Sigmoid colon (tissue), 6 donors: ENCODE measurements at regions not wholly inside any gene's neighbourhood (a gene's known extent, or its start where the extent isn't known, plus 50 kb on each side); places are given as distances from the start of the nearest gene placed in this dataset.

ENCODE experiments used
- DNase-seq: peaks from one replicate; pipeline ENCODE4 v3.0.0-alpha.2; 2019
- H3K27ac ChIP-seq, 4 donors: fragments of 200-600 bp; sonication (generic); one replicate each; pipeline ENCODE4 v1.5.1; 2016 to 2019; ENCODE audit warnings: mild to moderate bottlenecking in 1 of 4
- H3K27me3 ChIP-seq, 3 donors: fragments of 200-600 bp; sonication (generic); one replicate each; pipeline ENCODE4 v1.5.1; 2019; ENCODE audit warnings: mild to moderate bottlenecking in 1 of 3
- H3K36me3 ChIP-seq, 4 donors: fragments of 200-600 bp; sonication (generic); one replicate each; pipeline ENCODE4 v1.5.1; 2016 to 2019
- H3K4me1 ChIP-seq, 4 donors: fragments of 200-600 bp; sonication (generic); one replicate each; pipeline ENCODE4 v1.5.1; 2017 to 2019
- H3K4me3 ChIP-seq, 4 donors: fragments of 200-600 bp; sonication (generic); one replicate each; pipeline ENCODE4 v1.5.1; 2017 to 2019; ENCODE audit warnings: mild to moderate bottlenecking in 2 of 4, moderate library complexity in 1 of 4
- H3K9me3 ChIP-seq, 4 donors: fragments of 200-600 bp in 3 of 4; sonication (generic) in 3 of 4; one replicate each; pipeline versions ENCODE4 v1.5.1 to v1.6.1; 2013 to 2019
- CTCF ChIP-seq, 4 experiments: fragments of 450-650 bp in 3 of 4; fragments of 200-600 bp in 1 of 4; IDR thresholded peaks; one replicate each; pipeline ENCODE4 v1.5.1; 2016 to 2019; ENCODE audit warnings: antibody characterized with exemption in 4 of 4, mild to moderate bottlenecking in 3 of 4, moderate library complexity in 2 of 4
- EP300 ChIP-seq, 4 donors: sonication (generic); formaldehyde crosslinking; IDR thresholded peaks; one replicate each; pipeline ENCODE4 v1.6.1; 2017; ENCODE audit warnings: antibody characterized with exemption in 4 of 4
- POLR2A ChIP-seq, 2 donors: fragments of 450-650 bp; IDR thresholded peaks; one replicate each; pipeline ENCODE4 v1.6.1; 2016; ENCODE audit warnings: antibody characterized with exemption in 2 of 2, mild to moderate bottlenecking in 2 of 2, moderate library complexity in 2 of 2
- POLR2AphosphoS5 ChIP-seq, 4 donors: sonication (generic); formaldehyde crosslinking; IDR thresholded peaks; one replicate each; pipeline ENCODE4 v1.6.1; 2017; ENCODE audit warnings: antibody characterized with exemption in 4 of 4
- WGBS, 2 donors: extraction: QIAGEN DNeasy Blood & Tissue Kit; methylation state at CpG; one replicate each; pipeline ENCODE4 v1.1.7; 2013; 5-methylcytosine and 5-hydroxymethylcytosine counted together
- intact Hi-C: fragments of 100-400 bp; cut with DNase I; formaldehyde crosslinking; loops from one replicate; pipeline ENCODE4 v1.15.1; 2023
- donor health status: healthy with polysubstance abuse.
- donor health status: healthy.

- intact Hi-C loops, result no loop called here
- WGBS, 2 donors, result 90 to 92% methylated on average over 5 of the region's 5 CpGs
Measured at GRCh38 chr6:44706011-44706410, 318.5 kb downstream of the CDC5L start.

GRCh38 chr6:44708208-44708607, 320.7 kb downstream of the CDC5L start:
- no peaks in the 10 kb centered on the region for H3K27me3 ChIP-seq
- WGBS, 2 donors, result 88 to 95% methylated on average over 5 of the region's 5 CpGs
- no peak overlapping the region for H3K4me3 ChIP-seq
- no peaks in the 10 kb centered on the region for H3K4me1 ChIP-seq
- H3K36me3 ChIP-seq, result no peaks in the 10 kb centered on the region
- intact Hi-C loops, result no loop called here
- H3K9me3 ChIP-seq, result no peaks in the 10 kb centered on the region
- H3K27ac ChIP-seq, result no peak overlapping the region
- TF ChIP-seq EP300 (IDR thresholded peaks at IDR 0.05) (no peak), CTCF (IDR thresholded peaks at IDR 0.05) (no peak), POLR2A (IDR thresholded peaks at IDR 0.05) (no peak), POLR2AphosphoS5 (IDR thresholded peaks at IDR 0.05) (no peak)
- no peak for DNase-seq

More at GRCh38 chr6:44706011-44706410, 318.5 kb downstream of the CDC5L start:
- no peak for DNase-seq
- Histone ChIP-seq H3K4me3 (no peak overlapping the region), H3K9me3 (no peaks in the 10 kb centered on the region), H3K36me3 (no peaks in the 10 kb centered on the region), H3K27me3 (no peaks in the 10 kb centered on the region), H3K4me1 (no peaks in the 10 kb centered on the region), H3K27ac (no peak overlapping the region)
- TF ChIP-seq CTCF (IDR thresholded peaks at IDR 0.05), result no peak
- no peak for TF ChIP-seq POLR2AphosphoS5 (IDR thresholded peaks at IDR 0.05)
- TF ChIP-seq EP300 (IDR thresholded peaks at IDR 0.05), result no peak

GRCh38 chr6:44712353-44713111, 325.0 kb downstream of the CDC5L start:
- Histone ChIP-seq H3K27me3 (no peaks in the 10 kb centered on the region), H3K4me1 (no peaks in the 10 kb centered on the region), H3K27ac (no peak overlapping the region), H3K9me3 (no peaks in the 10 kb centered on the region), H3K36me3 (no peaks in the 10 kb centered on the region), H3K4me3 (no peak overlapping the region)
- no peak for DNase-seq
- 82 to 91% methylated on average over 6 of the region's 6 CpGs for WGBS, 2 donors
- TF ChIP-seq EP300 (IDR thresholded peaks at IDR 0.05) (no peak), POLR2AphosphoS5 (IDR thresholded peaks at IDR 0.05) (no peak), POLR2A (IDR thresholded peaks at IDR 0.05) (no peak)
- intact Hi-C loops, result no loop called here

- intact Hi-C loops, result no loop called here
- Histone ChIP-seq H3K27ac (no peak overlapping the region), H3K4me1 (no peaks in the 10 kb centered on the region), H3K4me3 (no peak overlapping the region), H3K9me3 (no peaks in the 10 kb centered on the region), H3K36me3 (no peaks in the 10 kb centered on the region), H3K27me3 (no peaks in the 10 kb centered on the region)
- 80 to 81% methylated on average over 9 of the region's 9 CpGs for WGBS, 2 donors
- TF ChIP-seq POLR2A (IDR thresholded peaks at IDR 0.05), result no peak
- no peak for DNase-seq
Measured at GRCh38 chr6:44715188-44715587, 327.7 kb downstream of the CDC5L start.

GRCh38 chr6:44715925-44716324, 328.4 kb downstream of the CDC5L start:
- no peak overlapping the region for H3K4me3 ChIP-seq
- WGBS, 2 donors, result 91 to 94% methylated on average over 6 of the region's 6 CpGs
- TF ChIP-seq EP300 (IDR thresholded peaks at IDR 0.05) (no peak), CTCF (IDR thresholded peaks at IDR 0.05) (no peak), POLR2AphosphoS5 (IDR thresholded peaks at IDR 0.05) (no peak), POLR2A (IDR thresholded peaks at IDR 0.05) (no peak)

GRCh38 chr6:44717431-44717830, 329.9 kb downstream of the CDC5L start:
- DNase-seq, result no peak
- no peak for TF ChIP-seq POLR2AphosphoS5 (IDR thresholded peaks at IDR 0.05)
- TF ChIP-seq EP300 (IDR thresholded peaks at IDR 0.05), result no peak
- TF ChIP-seq POLR2A (IDR thresholded peaks at IDR 0.05), result no peak
- TF ChIP-seq CTCF (IDR thresholded peaks at IDR 0.05), result no peak
- 89 to 95% methylated on average over 2 of the region's 2 CpGs for WGBS, 2 donors

More at GRCh38 chr6:44715925-44716324, 328.4 kb downstream of the CDC5L start:
- H3K27ac ChIP-seq, result no peak overlapping the region
- no peaks in the 10 kb centered on the region for H3K36me3 ChIP-seq
- no peaks in the 10 kb centered on the region for H3K9me3 ChIP-seq
- intact Hi-C loops, result no loop called here
- no peaks in the 10 kb centered on the region for H3K4me1 ChIP-seq
- no peaks in the 10 kb centered on the region for H3K27me3 ChIP-seq
- no peak for DNase-seq

More at GRCh38 chr6:44717431-44717830, 329.9 kb downstream of the CDC5L start:
- no peaks in the 10 kb centered on the region for H3K4me1 ChIP-seq
- no peaks in the 10 kb centered on the region for H3K36me3 ChIP-seq
- H3K4me3 ChIP-seq, result no peak overlapping the region
- no peaks in the 10 kb centered on the region for H3K27me3 ChIP-seq
- intact Hi-C loops, result no loop called here
- no peak overlapping the region for H3K27ac ChIP-seq
- no peaks in the 10 kb centered on the region for H3K9me3 ChIP-seq
